HG03442 (cell line): ENCODE measurements at regions not wholly inside any gene's neighbourhood (a gene's known extent, or its start where the extent isn't known, plus 50 kb on each side); places are given as distances from the start of the nearest gene placed in this dataset.
A peak's percentile ranks its signal among the peaks of the same experiment; 100 is the strongest.

ENCODE experiments used
- ATAC-seq: cut with Tn5 transposase; IDR thresholded peaks from one replicate; pipeline ENCODE4 v1.9.1; 2021; ENCODE audit warnings: mild to moderate bottlenecking, moderate library complexity; ENCODE audit not compliant: unreplicated experiment

DNA sequence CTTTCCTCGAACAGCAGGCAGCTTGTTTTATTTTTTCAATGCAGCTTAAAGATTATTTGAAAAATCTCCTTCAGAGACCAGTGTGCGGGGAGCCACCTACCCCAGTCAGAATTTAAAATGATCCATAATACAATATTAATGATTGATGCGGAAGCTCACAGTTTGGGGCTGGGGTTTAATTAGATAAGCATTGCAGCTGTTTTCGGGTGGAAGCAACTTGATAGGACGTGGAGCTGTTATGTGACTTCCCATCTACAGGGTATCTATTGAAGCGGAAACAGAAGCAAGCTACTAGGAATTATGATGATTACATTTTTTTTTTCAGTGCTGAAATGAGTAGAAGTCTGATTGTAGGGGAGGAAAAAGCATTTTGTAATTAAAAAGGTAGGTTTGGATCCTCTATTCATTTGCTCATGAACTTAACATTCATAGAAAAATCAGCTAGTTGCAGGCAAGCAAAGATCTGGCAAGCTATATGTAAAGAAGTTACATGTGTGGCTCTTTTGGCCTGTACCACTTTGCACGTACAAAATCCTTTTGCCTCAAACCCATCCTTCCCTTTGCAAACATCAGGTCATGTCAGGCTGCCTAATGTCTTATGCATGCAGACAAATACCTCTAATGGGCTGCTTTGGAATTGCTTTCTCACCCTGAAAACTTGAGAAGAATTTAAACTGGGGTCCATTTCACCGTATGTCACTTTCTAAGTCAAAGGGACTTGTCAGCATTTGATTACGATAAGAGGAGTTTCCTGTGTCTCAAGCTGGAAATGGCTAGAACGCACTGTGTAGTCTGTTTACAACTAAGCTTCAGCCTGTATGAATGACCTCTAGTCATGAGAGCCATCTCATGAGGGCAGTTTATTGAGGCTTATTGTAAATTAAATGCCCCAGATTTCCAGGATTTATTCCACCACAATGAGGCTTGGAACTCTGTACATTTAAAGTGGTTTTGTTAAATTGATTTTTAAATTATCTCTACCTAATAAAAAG is 267.1 kb upstream of the TMTC4 start:
- ATAC-seq = no peak

GRCh38 chr13:100940658-100941057 is 266.1 kb upstream of the TMTC4 start:
- no peak for ATAC-seq

GRCh38 chr13:100933841-100934240 is 259.2 kb upstream of the TMTC4 start:
- no peak for ATAC-seq

GRCh38 chr13:100922599-100922998 is 248.0 kb upstream of the TMTC4 start:
- ATAC-seq = no peak

DNA sequence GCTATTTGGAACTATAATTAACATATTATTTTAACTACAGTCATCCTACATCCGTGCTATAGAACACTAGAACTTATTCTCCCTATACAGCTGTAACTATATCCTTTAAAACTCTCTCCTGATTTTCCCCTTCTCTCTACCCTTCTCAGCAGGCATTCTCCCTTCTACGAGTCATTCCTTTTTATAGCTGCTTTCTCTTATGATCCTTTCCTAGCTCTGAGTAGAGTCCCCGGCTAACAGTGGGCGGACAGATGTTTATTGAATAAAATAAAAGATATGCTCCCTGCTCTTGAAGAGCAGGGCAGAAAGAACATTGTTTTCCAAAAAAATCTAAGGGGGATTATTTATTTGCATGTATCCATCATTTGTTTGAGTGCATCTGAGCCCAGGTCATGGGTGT is 246.5 kb upstream of the TMTC4 start:
- no peak for ATAC-seq

DNA sequence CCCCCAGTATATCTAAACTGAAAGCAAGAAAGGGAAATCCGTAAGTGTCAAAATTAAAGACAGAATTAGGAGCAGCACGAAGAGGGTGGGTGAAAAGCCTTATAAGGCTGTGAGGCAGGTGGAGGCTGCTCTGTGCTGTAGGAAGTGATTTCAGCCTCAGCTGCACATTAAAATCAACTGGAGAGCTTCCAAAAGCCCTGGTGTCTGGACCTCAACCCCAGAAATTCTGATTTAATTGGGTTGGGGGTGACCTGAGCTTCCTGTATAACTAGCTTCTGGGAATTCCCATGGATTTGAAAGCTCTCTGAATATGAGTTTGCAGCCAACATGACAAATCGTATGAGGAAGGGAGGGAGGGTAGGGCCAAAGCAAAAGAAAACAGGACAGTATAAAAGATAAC is 242.4 kb upstream of the TMTC4 start:
- peak; percentile 50 for ATAC-seq

GRCh38 chr13:100913143-100913542 is 238.5 kb upstream of the TMTC4 start:
- ATAC-seq = no peak

DNA sequence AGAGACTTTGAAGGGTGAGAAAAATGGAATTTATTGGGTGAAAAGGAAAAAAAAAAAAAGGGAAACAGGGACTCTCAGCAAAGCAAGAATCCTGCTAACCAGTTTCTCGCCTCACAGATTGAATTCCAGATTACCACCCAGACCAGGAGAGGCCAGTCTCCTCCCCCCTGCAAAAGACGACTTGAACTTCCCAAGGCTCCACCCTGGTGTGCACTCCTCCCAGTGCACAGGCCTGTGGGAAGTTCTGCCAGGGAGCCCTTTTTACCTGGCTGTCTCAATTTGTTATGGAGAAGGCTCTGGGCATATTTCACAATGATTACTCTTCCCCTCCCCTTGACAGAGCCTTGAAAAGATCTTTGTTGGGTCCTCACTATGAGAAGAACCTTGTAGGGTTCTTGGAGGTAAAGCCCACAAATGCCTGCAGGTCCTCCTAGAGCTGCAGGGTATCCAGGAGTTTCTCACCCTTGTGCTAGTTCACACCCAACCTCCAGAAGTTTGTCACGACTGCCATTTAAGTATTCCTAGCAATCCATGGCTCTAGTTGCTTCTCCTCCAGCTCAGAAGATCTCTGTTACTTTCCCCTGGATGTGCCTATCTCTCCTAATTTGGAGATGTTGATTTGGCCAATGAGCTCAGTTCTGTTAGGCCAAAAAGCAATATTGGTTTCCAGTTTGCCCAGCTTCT is 229.8 kb upstream of the TMTC4 start:
- ATAC-seq = no peak

GRCh38 chr13:100899720-100900316 is 225.2 kb upstream of the TMTC4 start:
- ATAC-seq = peak; percentile 41

- no peak for ATAC-seq
Observed at GRCh38 chr13:100898431-100898830, 223.8 kb upstream of the TMTC4 start.

- ATAC-seq = no peak
Observed at GRCh38 chr13:100895651-100896050, 221.1 kb upstream of the TMTC4 start.

DNA sequence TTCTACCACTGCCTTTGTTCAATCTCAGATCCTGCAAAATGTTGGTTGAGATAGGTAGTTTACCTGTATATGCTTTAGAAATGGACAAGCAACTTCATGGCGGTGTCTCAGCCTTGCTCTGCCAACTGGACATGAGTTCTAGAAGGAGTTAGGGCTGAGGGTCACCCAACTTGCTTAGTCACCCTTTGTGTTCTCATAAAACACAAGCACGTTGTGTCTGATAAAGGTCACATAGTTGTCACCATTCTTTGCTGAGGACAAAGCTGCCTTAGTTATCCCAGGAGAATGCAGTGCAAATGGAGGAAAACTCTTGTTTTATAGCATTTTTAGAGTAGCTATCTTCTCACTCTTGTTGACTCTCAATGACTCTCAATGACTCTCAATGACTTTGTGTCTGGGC is 218.4 kb upstream of the TMTC4 start:
- no peak for ATAC-seq

GRCh38 chr13:100890645-100891044 is 216.1 kb upstream of the TMTC4 start:
- ATAC-seq = no peak

- no peak for ATAC-seq
Observed at GRCh38 chr13:100887729-100888151, 213.1 kb upstream of the TMTC4 start.

- no peak for ATAC-seq
Observed at GRCh38 chr13:100883453-100883852, 208.9 kb upstream of the TMTC4 start.

- ATAC-seq = no peak
Observed at GRCh38 chr13:100881291-100881864, 206.8 kb upstream of the TMTC4 start.

GRCh38 chr13:100880166-100880565 is 205.6 kb upstream of the TMTC4 start:
- ATAC-seq = no peak

DNA sequence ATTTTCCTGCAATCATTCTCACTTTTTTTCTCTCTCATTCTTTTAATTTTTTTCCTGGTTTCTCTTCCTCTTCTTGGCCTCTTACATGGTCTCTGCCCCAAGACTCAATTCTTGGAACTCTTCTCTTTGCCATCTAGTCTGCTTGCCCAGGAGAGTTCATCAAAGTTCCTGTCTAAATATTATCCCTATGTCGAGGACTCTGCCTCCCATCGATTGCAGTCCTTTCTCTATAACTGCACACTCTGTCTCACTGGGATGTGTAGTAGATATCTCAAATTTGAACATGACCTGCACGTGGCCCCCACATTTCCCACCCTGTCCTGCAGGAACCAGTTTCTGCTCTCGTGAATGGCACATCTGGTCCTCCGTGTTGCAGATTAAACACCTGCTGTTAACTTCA is 204.7 kb upstream of the TMTC4 start:
- ATAC-seq = no peak

GRCh38 chr13:100876044-100876403 is 201.4 kb upstream of the TMTC4 start:
- ATAC-seq = no peak

GRCh38 chr13:100875392-100876043 is 200.9 kb upstream of the TMTC4 start:
- ATAC-seq = peak; percentile 80

DNA sequence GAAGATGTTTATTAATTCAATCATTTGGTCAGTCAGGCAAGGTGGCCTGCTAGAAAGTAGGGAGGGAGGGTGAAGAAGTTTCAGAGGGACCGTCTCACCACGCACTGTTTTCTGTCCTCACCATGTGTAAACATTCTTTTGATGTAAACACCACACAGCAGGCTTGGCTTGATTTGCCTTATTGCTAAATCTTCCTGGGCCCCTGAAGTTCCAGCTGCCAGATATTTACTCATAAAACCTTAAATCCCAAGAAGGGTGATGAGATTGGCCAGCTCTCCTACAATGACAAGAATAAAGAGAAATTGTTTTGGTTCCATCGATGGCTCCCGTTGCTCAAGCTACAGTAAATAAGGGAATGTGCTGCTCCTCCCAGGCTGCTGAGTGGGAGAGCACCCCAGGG is 198.2 kb upstream of the TMTC4 start:
- ATAC-seq = no peak
